NCI-H2196 (cell line): ENCODE measurements at regions not wholly inside any gene's neighbourhood (a gene's known extent, or its start where the extent isn't known, plus 50 kb on each side); places are given as distances from the start of the nearest gene placed in this dataset.

Source experiments
- DNase-seq: peaks from one replicate; lab custom pipeline; 2025; ENCODE audit not compliant: unreplicated experiment; lab: John Stamatoyannopoulos, UW

- no peak for DNase-seq
Observed at GRCh38 chr1:187294421-187295201, 465.9 kb downstream of the PLA2G4A start.

- no peak for DNase-seq
Observed at GRCh38 chr1:187300081-187300480, 471.3 kb downstream of the PLA2G4A start.

- DNase-seq: no peak
Observed at GRCh38 chr1:187306710-187307415, 478.1 kb downstream of the PLA2G4A start.

GRCh38 chr1:187310038-187310631, 481.4 kb downstream of the PLA2G4A start:
- DNase-seq: no peak

- no peak for DNase-seq
Observed at GRCh38 chr1:187313115-187313514, 484.4 kb downstream of the PLA2G4A start.

GRCh38 chr1:187326557-187326956, 497.8 kb downstream of the PLA2G4A start:
- DNase-seq: no peak

- DNase-seq: no peak
Observed at GRCh38 chr1:187336441-187337168, 507.9 kb downstream of the PLA2G4A start.

- no peak for DNase-seq
Observed at GRCh38 chr1:187338762-187339412, 510.1 kb downstream of the PLA2G4A start.

GRCh38 chr1:187342495-187342894, 513.7 kb downstream of the PLA2G4A start:
- no peak for DNase-seq

- no peak for DNase-seq
Observed at GRCh38 chr1:187374082-187374481, 545.3 kb downstream of the PLA2G4A start.

- no peak for DNase-seq
Observed at GRCh38 chr1:187374742-187375141, 546.0 kb downstream of the PLA2G4A start.

- DNase-seq: no peak
Observed at GRCh38 chr1:187383366-187383765, 554.6 kb downstream of the PLA2G4A start.

GRCh38 chr1:187384504-187384903, 555.8 kb downstream of the PLA2G4A start:
- DNase-seq: no peak

- no peak for DNase-seq
Observed at GRCh38 chr1:187390215-187390818, 561.6 kb downstream of the PLA2G4A start.

GRCh38 chr1:187396226-187396625, 567.5 kb downstream of the PLA2G4A start:
- DNase-seq: no peak

- no peak for DNase-seq
Observed at GRCh38 chr1:187396929-187397796, 568.4 kb downstream of the PLA2G4A start.

- no peak for DNase-seq
Observed at GRCh38 chr1:187408212-187409004, 579.7 kb downstream of the PLA2G4A start.

GRCh38 chr1:187409341-187409740, 580.6 kb downstream of the PLA2G4A start:
- DNase-seq: no peak

GRCh38 chr1:187411118-187411517, 582.4 kb downstream of the PLA2G4A start:
- DNase-seq: no peak
